ENCODE measurements at regions not wholly inside any gene's neighbourhood (a gene's known extent, or its start where the extent isn't known, plus 50 kb on each side); places are given as distances from the start of the nearest gene placed in this dataset.

- POLR2A ChIA-PET: no interaction called here
- no peak for ATAC-seq
- Histone ChIP-seq H3K4me1 (no peaks in the 10 kb centered on the region), H3K27ac (no peak overlapping the region), H3K4me2 (no peak overlapping the region), H3K4me3 (no peak overlapping the region), H3K9me3 (no peaks in the 10 kb centered on the region)
- no peak for FAIRE-seq
- DNase-seq (ENCODE audit: low read depth in 1 of 2, low spot score in 1 of 2): no peak
- WGBS (ENCODE audit: missing lambda C conversion rate): 0% methylated on average over 3 of the region's 3 CpGs
- CTCF ChIA-PET: interaction anchor here (0.6 kb wide), 1 partner anchor 300 kb away, joined by 5 read pairs; no protein-coding TSS in a partner anchor
- TF ChIP-seq MYC (IDR thresholded peaks at IDR 0.05; ENCODE audit: borderline replicate concordance, low read length) (no peak), ELK1 (IDR thresholded peaks at IDR 0.05; ENCODE audit: low read depth, low read length) (no peak), POLR2A (IDR thresholded peaks at IDR 0.05; ENCODE audit: low read length) (no peak), HMGXB4 (CRISPR knock-in tag; IDR thresholded peaks at IDR 0.05; ENCODE audit: borderline replicate concordance) (no peak), TP53 (CRISPR knock-in tag; IDR thresholded peaks at IDR 0.05) (no peak), NFE2L2 (conservative IDR thresholded peaks at IDR 0.05; ENCODE audit: low read length) (no peak), CTCF (IDR thresholded peaks at IDR 0.05) (no peak)
These were observed 325.5 kb downstream of the ZIC3 start for GRCh38 chrX:137891431-137891830.

DNA sequence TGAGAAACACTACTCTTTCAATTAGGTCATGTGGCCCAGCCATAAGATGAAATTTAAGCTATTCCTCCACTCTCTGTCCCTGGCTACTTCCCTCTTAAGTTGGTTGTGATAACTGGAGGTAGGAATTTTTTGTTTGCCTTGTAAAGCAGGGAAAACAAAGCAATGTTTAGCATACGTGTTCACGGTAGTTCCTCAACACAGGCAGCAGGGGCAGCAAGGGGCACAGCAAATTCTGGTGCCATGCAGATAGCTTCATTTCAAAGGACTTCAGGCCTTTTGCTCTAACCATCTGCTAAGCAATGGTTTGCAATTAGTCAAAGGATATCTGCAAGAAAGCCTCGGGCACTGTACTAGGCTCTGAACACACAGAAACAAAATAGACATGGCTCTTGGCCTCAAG lies 330.2 kb downstream of the ZIC3 start:
- Histone ChIP-seq H3K4me1 (no peaks in the 10 kb centered on the region), H3K27ac (no peak overlapping the region), H3K4me3 (no peak overlapping the region), H3K4me2 (no peak overlapping the region), H3K9me3 (no peaks in the 10 kb centered on the region)
- DNase-seq (ENCODE audit: low read depth in 1 of 2, low spot score in 1 of 2) (no peak), FAIRE-seq (no peak), ATAC-seq (no peak)
- 3% methylated on average over 3 of the region's 3 CpGs for WGBS (ENCODE audit: missing lambda C conversion rate)
- POLR2A ChIA-PET: no interaction called here
- TF ChIP-seq CEBPB (IDR thresholded peaks at IDR 0.05) (no peak), NR3C1 (IDR thresholded peaks at IDR 0.05) (no peak), EHF (CRISPR knock-in tag; IDR thresholded peaks at IDR 0.05) (no peak), CHD2 (IDR thresholded peaks at IDR 0.05; ENCODE audit: low read length, partially characterized antibody) (no peak), FOSB (CRISPR knock-in tag; IDR thresholded peaks at IDR 0.05) (no peak), MAFK (IDR thresholded peaks at IDR 0.05; ENCODE audit: partially characterized antibody) (no peak), CTCF (IDR thresholded peaks at IDR 0.05) (no peak), JUN (IDR thresholded peaks at IDR 0.05) (no peak), KDM5A (IDR thresholded peaks at IDR 0.05) (no peak)
- CTCF ChIA-PET: no interaction called here

DNA sequence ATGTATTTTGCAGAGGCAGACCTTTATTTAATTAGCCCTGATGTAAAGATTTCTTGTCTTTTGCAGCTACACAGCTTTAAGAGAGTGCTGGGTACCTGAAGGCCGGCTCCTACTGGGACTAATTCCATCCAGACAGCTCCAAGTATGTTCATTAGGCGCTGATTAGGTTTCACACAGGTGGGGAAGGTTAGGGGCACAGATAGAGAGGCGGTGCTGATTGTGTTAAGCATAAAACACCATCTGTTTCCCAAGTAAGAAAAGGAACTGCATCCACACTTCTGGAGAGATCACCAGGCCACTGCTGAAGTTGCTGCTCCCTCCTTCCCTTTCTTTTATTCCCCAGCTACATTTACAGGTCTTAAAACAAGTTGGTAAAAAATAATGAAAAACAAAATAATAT lies 349.5 kb downstream of the ZIC3 start:
- no peak for TF ChIP-seq CBX2 (IDR thresholded peaks at IDR 0.05; ENCODE audit: borderline replicate concordance, low read depth)
- TF ChIP-seq BHLHE40 (IDR thresholded peaks at IDR 0.05; ENCODE audit: low read depth, low read length): no peak
- TF ChIP-seq FOSL2 (IDR thresholded peaks at IDR 0.05): no peak
- TF ChIP-seq FOSL2 (CRISPR knock-in tag; IDR thresholded peaks at IDR 0.05): no peak
- no peak for TF ChIP-seq ELK1 (IDR thresholded peaks at IDR 0.05; ENCODE audit: low read depth, low read length)
- no peak for TF ChIP-seq NPAS2 (CRISPR knock-in tag; IDR thresholded peaks at IDR 0.05; ENCODE audit: borderline replicate concordance)
- no peak overlapping the region for H3K4me3 ChIP-seq
- WGBS (ENCODE audit: missing lambda C conversion rate): 0% methylated on average over 3 of the region's 3 CpGs
- no peaks in the 10 kb centered on the region for H3K4me1 ChIP-seq
- H3K27ac ChIP-seq: no peak overlapping the region
- ATAC-seq (no peak), FAIRE-seq (no peak), DNase-seq (ENCODE audit: low read depth in 1 of 2, low spot score in 1 of 2) (no peak)
- CTCF ChIA-PET: no interaction called here
- no peaks in the 10 kb centered on the region for H3K9me3 ChIP-seq
- POLR2A ChIA-PET: no interaction called here
- H3K4me2 ChIP-seq: no peak overlapping the region

Data from A549 (cell line).